Neural cell (in vitro differentiated cells): ENCODE measurements at regions not wholly inside any gene's neighbourhood (a gene's known extent, or its start where the extent isn't known, plus 50 kb on each side); places are given as distances from the start of the nearest gene placed in this dataset.

Experiments
- H2AFZ ChIP-seq: fragments of 200-600, 300-800 bp; sonication (generic), shearing (Covaris generic); 2 replicates; pipeline ENCODE4 v1.6.0; 2014; ENCODE audit warnings: low read depth, mild to moderate bottlenecking, antibody characterized with exemption, low read length, moderate library complexity
- H3F3A ChIP-seq: fragments of 200-600 bp; shearing (Covaris generic); 2 replicates; pipeline ENCODE4 v1.6.1; 2016; ENCODE audit warnings: mild to moderate bottlenecking, moderate library complexity, mixed read lengths, antibody characterized with exemption, low read length; ENCODE audit not compliant: insufficient read depth, poor library complexity, severe bottlenecking
- H3K27ac ChIP-seq: fragments of 200-600, 300-800 bp; sonication (generic), shearing (Covaris generic); 2 replicates; pipeline ENCODE4 v1.5.1; 2014; ENCODE audit warnings: mild to moderate bottlenecking, low read length, moderate library complexity
- H3K27me3 ChIP-seq: fragments of 300-800, 200-600 bp; sonication (generic), shearing (Covaris generic); 2 replicates; pipeline ENCODE4 v1.6.0; 2014; ENCODE audit warnings: mild to moderate bottlenecking, low read depth, low read length, moderate library complexity; ENCODE audit not compliant: insufficient read depth
- H3K36me3 ChIP-seq: fragments of 300-800, 200-600 bp; sonication (generic), shearing (Covaris generic); 2 replicates; pipeline ENCODE4 v1.5.1; 2014; ENCODE audit warnings: mild to moderate bottlenecking, antibody characterized with exemption, low read length, moderate library complexity; ENCODE audit not compliant: insufficient read depth
- H3K4me2 ChIP-seq: fragments of 300-800, 200-600 bp; sonication (generic), shearing (Covaris generic); 2 replicates; pipeline ENCODE4 v1.6.0; 2014; ENCODE audit warnings: mild to moderate bottlenecking, low read length
- H3K4me3 ChIP-seq: fragments of 300-800, 200-600 bp; sonication (generic), shearing (Covaris generic); 2 replicates; pipeline ENCODE4 v1.5.1; 2014; ENCODE audit warnings: mild to moderate bottlenecking, low read length, moderate library complexity
- H3K79me2 ChIP-seq: fragments of 200-600 bp; shearing (Covaris generic); replicated peaks from 2 replicates; pipeline ENCODE4 v1.6.0; 2014; ENCODE audit warnings: mild to moderate bottlenecking, low read length, moderate library complexity; ENCODE audit not compliant: insufficient read depth
- H3K9ac ChIP-seq: fragments of 300-800, 200-600 bp; sonication (generic), shearing (Covaris generic); 2 replicates; pipeline ENCODE4 v1.6.1; 2016; ENCODE audit warnings: mild to moderate bottlenecking, low read length, mixed read lengths
- H3K9me2 ChIP-seq: fragments of 200-600 bp; shearing (Covaris generic); 2 replicates; pipeline ENCODE4 v1.6.1; 2016; ENCODE audit warnings: mild to moderate bottlenecking, low read length, mixed read lengths; ENCODE audit not compliant: insufficient read depth
- H3K9me3 ChIP-seq: fragments of 200-600, 300-800 bp; sonication (generic), shearing (Covaris generic); 2 replicates; pipeline ENCODE4 v1.6.1; 2016; ENCODE audit warnings: mild to moderate bottlenecking, mixed run types, low read length, moderate library complexity, mixed read lengths
- H4K20me1 ChIP-seq: fragments of 200-600 bp; shearing (Covaris generic); 2 replicates; pipeline ENCODE4 v1.6.1; 2016; ENCODE audit warnings: mild to moderate bottlenecking, mixed run types; ENCODE audit not compliant: insufficient read depth
- EP300 ChIP-seq: fragments of 450-650 bp; conservative IDR thresholded peaks from 2 replicates; pipeline ENCODE4 v1.6.1; 2014; ENCODE audit warnings: antibody characterized with exemption, mild to moderate bottlenecking, moderate library complexity; ENCODE audit not compliant: poor library complexity, severe bottlenecking
- EZH2 ChIP-seq: fragments of 200-600, 300-800 bp; shearing (Covaris generic), sonication (generic); IDR thresholded peaks from 2 replicates; pipeline ENCODE4 v1.6.1; 2014; ENCODE audit warnings: antibody characterized with exemption, low read length, borderline replicate concordance, mild to moderate bottlenecking; ENCODE audit not compliant: insufficient read depth, poor library complexity, severe bottlenecking
- MXI1 ChIP-seq: fragments of 450-650 bp; conservative IDR thresholded peaks from 2 replicates; pipeline ENCODE4 v1.6.1; 2014; ENCODE audit warnings: antibody characterized with exemption, mild to moderate bottlenecking; ENCODE audit not compliant: poor library complexity, severe bottlenecking
- POLR2AphosphoS5 ChIP-seq: IDR thresholded peaks from 2 replicates; pipeline ENCODE4 v1.6.1; 2012
- RAD21 ChIP-seq: fragments of 450-650 bp; conservative IDR thresholded peaks from 2 replicates; pipeline ENCODE4 v1.6.1; 2014; ENCODE audit warnings: antibody characterized with exemption, mild to moderate bottlenecking, moderate library complexity
- SMC3 ChIP-seq: fragments of 450-650 bp; conservative IDR thresholded peaks from 2 replicates; pipeline ENCODE4 v1.6.1; 2014; ENCODE audit warnings: antibody characterized with exemption, mild to moderate bottlenecking, moderate library complexity; ENCODE audit not compliant: poor library complexity
- TAF1 ChIP-seq: IDR thresholded peaks from 2 replicates; pipeline ENCODE4 v1.6.1; 2012; ENCODE audit warnings: low read depth
- TF ChIP-seq, protein P1 (sequence below): IDR thresholded peaks from 2 replicates; pipeline ENCODE4 v1.6.1; 2012; ENCODE audit warnings: borderline replicate concordance
- TF ChIP-seq, protein P2 (sequence below): fragments of 450-650 bp; IDR thresholded peaks from 2 replicates; pipeline ENCODE4 v1.5.1; 2014; ENCODE audit warnings: antibody characterized with exemption, mild to moderate bottlenecking, moderate library complexity; ENCODE audit not compliant: poor library complexity, severe bottlenecking

DNA sequence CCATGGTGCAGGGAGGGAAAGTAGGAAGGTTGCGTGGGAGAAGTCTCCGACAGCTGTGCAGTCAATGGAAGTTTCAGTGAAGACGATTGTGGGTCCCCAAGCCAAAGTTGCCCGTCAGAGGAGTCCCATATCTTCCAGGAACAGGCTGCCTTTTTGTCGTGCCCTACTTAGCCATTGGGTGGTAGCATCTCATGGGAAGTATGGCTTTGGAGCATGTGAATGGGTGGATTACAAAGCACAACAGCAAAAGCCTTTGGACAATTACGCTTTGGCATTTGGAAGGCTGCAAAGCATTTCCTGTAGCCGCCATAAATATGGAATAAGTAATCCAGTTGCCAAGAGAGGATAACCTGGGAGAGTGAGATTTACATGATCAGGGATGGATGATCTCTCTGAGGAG is 300.7 kb upstream of the BOD1L1 start:
- H2AFZ ChIP-seq: no peak overlapping the region
- H3K27me3 ChIP-seq: no peaks in the 10 kb centered on the region
- H3K4me2 ChIP-seq: no peak overlapping the region
- no peaks in the 10 kb centered on the region for H3K36me3 ChIP-seq
- H3K27ac ChIP-seq: no peak overlapping the region
- TF ChIP-seq SMC3: no peak
- no peak for TF ChIP-seq TAF1
- TF ChIP-seq RAD21: no peak
- TF ChIP-seq, protein P1, sequence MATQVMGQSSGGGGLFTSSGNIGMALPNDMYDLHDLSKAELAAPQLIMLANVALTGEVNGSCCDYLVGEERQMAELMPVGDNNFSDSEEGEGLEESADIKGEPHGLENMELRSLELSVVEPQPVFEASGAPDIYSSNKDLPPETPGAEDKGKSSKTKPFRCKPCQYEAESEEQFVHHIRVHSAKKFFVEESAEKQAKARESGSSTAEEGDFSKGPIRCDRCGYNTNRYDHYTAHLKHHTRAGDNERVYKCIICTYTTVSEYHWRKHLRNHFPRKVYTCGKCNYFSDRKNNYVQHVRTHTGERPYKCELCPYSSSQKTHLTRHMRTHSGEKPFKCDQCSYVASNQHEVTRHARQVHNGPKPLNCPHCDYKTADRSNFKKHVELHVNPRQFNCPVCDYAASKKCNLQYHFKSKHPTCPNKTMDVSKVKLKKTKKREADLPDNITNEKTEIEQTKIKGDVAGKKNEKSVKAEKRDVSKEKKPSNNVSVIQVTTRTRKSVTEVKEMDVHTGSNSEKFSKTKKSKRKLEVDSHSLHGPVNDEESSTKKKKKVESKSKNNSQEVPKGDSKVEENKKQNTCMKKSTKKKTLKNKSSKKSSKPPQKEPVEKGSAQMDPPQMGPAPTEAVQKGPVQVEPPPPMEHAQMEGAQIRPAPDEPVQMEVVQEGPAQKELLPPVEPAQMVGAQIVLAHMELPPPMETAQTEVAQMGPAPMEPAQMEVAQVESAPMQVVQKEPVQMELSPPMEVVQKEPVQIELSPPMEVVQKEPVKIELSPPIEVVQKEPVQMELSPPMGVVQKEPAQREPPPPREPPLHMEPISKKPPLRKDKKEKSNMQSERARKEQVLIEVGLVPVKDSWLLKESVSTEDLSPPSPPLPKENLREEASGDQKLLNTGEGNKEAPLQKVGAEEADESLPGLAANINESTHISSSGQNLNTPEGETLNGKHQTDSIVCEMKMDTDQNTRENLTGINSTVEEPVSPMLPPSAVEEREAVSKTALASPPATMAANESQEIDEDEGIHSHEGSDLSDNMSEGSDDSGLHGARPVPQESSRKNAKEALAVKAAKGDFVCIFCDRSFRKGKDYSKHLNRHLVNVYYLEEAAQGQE: no peak
- no peak for TF ChIP-seq POLR2AphosphoS5
- TF ChIP-seq EP300: no peak
- TF ChIP-seq, protein P2, sequence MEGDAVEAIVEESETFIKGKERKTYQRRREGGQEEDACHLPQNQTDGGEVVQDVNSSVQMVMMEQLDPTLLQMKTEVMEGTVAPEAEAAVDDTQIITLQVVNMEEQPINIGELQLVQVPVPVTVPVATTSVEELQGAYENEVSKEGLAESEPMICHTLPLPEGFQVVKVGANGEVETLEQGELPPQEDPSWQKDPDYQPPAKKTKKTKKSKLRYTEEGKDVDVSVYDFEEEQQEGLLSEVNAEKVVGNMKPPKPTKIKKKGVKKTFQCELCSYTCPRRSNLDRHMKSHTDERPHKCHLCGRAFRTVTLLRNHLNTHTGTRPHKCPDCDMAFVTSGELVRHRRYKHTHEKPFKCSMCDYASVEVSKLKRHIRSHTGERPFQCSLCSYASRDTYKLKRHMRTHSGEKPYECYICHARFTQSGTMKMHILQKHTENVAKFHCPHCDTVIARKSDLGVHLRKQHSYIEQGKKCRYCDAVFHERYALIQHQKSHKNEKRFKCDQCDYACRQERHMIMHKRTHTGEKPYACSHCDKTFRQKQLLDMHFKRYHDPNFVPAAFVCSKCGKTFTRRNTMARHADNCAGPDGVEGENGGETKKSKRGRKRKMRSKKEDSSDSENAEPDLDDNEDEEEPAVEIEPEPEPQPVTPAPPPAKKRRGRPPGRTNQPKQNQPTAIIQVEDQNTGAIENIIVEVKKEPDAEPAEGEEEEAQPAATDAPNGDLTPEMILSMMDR: no peak
- TF ChIP-seq EZH2: no peak
- no peaks in the 10 kb centered on the region for H3K9me2 ChIP-seq
- no peak overlapping the region for H3K4me3 ChIP-seq
- no peaks in the 10 kb centered on the region for H3K79me2 ChIP-seq
- H3K9ac ChIP-seq: no peak overlapping the region
- H3K9me3 ChIP-seq: no peaks in the 10 kb centered on the region
- no peaks in the 10 kb centered on the region for H4K20me1 ChIP-seq
- H3F3A ChIP-seq: no peaks in the 10 kb centered on the region

DNA sequence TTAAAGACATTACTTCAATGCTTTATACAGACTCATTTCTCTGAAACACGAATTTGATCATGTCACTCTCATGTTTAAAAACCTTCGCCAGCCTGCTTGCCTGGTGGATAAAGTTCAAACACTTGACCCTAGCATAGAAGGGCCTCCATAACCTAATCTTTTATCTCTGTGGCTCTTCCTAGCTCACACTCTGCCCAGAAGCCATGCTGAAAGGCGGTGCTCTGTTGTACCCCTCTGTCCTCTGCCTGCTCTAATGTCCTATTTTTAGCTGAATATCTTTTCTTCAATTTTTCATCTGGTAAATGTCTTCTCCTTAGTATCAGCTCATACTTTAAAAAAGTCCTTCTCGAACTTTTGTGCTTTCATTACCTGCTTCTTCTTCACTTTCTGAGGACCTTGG is 302.6 kb upstream of the BOD1L1 start:
- no peaks in the 10 kb centered on the region for H4K20me1 ChIP-seq
- no peaks in the 10 kb centered on the region for H3F3A ChIP-seq
- no peak overlapping the region for H3K4me2 ChIP-seq
- no peaks in the 10 kb centered on the region for H3K9me3 ChIP-seq
- TF ChIP-seq POLR2AphosphoS5 (no peak), MXI1 (no peak), EZH2 (no peak), RAD21 (no peak), SMC3 (no peak), TAF1 (no peak), EP300 (no peak)
- TF ChIP-seq, protein P2: no peak
- TF ChIP-seq, protein P1: no peak
- H2AFZ ChIP-seq: no peak overlapping the region
- no peak overlapping the region for H3K4me3 ChIP-seq
- H3K27ac ChIP-seq: no peak overlapping the region
- H3K9ac ChIP-seq: no peak overlapping the region
- H3K79me2 ChIP-seq: no peaks in the 10 kb centered on the region
- no peaks in the 10 kb centered on the region for H3K36me3 ChIP-seq
- no peaks in the 10 kb centered on the region for H3K9me2 ChIP-seq
- H3K27me3 ChIP-seq: no peaks in the 10 kb centered on the region
